ENCODE measurements at regions not wholly inside any gene's neighbourhood (a gene's known extent, or its start where the extent isn't known, plus 50 kb on each side); places are given as distances from the start of the nearest gene placed in this dataset.
"Not testable (repeated sequence)": the region's sequence is repeated elsewhere in the genome, so short reads cannot be mapped to it uniquely, and the experiment has no call there.

- Histone ChIP-seq H3K4me1 (no peaks in the 10 kb centered on the region), H3K36me3 (no peaks in the 10 kb centered on the region), H3K27ac (no peak overlapping the region), H3K9me3 (no peaks in the 10 kb centered on the region), H3K27me3 (no peaks in the 10 kb centered on the region), H3K4me3 (no peak overlapping the region)
- DNase-seq (ENCODE audit: extremely low spot score in 2 of 2), result no peak
- TF ChIP-seq POLR2A (IDR thresholded peaks at IDR 0.05) (no peak), CTCF (IDR thresholded peaks at IDR 0.05) (no peak), POLR2AphosphoS5 (IDR thresholded peaks at IDR 0.05; ENCODE audit: insufficient read depth in 1 of 2, low read depth in 1 of 2) (no peak)
- intact Hi-C loops (cut with DNase I), result no loop called here
Measured at GRCh38 chr10:3374914-3375313, 202.3 kb upstream of the PITRM1 start.

DNA sequence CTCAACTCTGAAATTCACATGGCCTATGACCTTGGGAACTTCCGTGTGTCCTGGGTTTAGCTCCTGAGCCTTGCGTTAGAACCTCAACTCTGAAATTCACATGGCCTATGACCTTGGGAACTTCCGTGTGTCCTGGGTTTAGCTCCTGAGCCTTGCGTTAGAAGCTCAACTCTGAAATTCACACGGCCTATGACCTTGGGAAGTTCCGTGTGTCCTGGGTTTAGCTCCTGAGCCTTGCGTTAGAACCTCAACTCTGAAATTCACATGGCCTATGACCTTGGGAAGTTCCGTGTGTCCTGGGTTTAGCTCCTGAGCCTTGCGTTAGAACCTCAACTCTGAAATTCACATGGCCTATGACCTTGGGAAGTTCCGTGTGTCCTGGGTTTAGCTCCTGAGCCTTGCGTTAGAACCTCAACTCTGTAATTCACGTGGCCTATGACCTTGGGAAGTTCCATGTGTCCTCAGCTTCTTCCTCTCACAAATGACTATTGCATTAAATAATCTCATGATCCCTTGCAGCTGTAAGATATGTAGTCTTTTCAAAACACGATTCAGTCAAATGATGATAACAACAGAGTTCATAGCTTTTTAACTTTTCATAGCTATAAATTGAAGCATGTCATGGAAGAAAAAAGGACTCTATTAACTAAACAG, 200.9 kb upstream of the PITRM1 start:
- H3K27ac ChIP-seq; H3K9me3 ChIP-seq; H3K4me3 ChIP-seq; H3K27me3 ChIP-seq; H3K4me1 ChIP-seq; intact Hi-C loops (cut with DNase I); DNase-seq (ENCODE audit: extremely low spot score in 2 of 2); H3K36me3 ChIP-seq: not testable (repeated sequence)

DNA sequence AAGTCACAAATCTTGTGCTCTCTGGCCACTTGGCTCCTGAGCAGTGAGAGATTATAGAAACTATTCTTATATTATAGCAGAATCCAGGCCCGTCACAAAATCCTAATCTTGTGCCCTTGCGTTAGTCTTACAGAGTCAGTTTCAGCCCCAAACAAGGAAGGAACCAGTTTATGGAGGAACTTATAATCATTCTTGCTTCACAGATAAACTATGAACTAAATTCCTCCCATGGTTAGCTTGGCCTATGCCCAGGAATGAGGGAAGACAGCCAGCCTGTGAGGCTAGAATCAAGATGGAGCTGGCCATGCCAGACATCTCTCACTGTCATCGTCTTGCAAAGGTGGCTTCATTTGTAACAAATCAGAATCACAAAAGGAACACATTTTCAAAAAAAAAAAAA, 199.7 kb upstream of the PITRM1 start:
- Histone ChIP-seq H3K27me3 (no peaks in the 10 kb centered on the region), H3K4me3 (no peak overlapping the region), H3K36me3 (no peaks in the 10 kb centered on the region), H3K4me1 (no peaks in the 10 kb centered on the region), H3K27ac (no peak overlapping the region), H3K9me3 (no peaks in the 10 kb centered on the region)
- no peak for DNase-seq (ENCODE audit: extremely low spot score in 2 of 2)
- no peak for TF ChIP-seq POLR2AphosphoS5 (IDR thresholded peaks at IDR 0.05; ENCODE audit: insufficient read depth in 1 of 2, low read depth in 1 of 2)
- TF ChIP-seq CTCF (IDR thresholded peaks at IDR 0.05), result no peak
- TF ChIP-seq POLR2A (IDR thresholded peaks at IDR 0.05), result no peak
- intact Hi-C loops (cut with DNase I), result no loop called here

DNA sequence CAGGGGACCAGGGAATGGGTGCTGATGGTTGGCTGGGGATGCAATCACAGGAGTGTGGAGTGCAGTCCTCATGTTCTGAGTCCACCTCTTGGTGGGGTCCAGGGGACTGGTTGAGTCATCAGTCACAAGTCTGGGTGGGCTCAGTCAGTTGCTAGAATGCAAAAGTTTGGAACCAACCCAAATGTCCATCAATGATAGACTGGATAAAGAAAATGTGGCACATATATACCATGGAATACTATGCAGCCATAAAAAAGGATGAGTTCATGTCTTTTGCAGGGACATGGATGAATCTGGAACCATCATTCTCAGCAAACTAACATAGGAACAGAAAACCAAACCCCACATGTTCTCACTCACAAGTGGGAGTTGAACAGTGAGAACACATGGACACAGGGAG, 199.0 kb upstream of the PITRM1 start:
- H3K36me3 ChIP-seq; H3K4me1 ChIP-seq; H3K27me3 ChIP-seq; H3K9me3 ChIP-seq; H3K4me3 ChIP-seq; H3K27ac ChIP-seq; intact Hi-C loops (cut with DNase I); DNase-seq (ENCODE audit: extremely low spot score in 2 of 2): not testable (repeated sequence)

- Histone ChIP-seq H3K27ac (no peak overlapping the region), H3K36me3 (no peaks in the 10 kb centered on the region), H3K4me1 (no peaks in the 10 kb centered on the region), H3K9me3 (no peaks in the 10 kb centered on the region), H3K27me3 (no peaks in the 10 kb centered on the region), H3K4me3 (no peak overlapping the region)
- TF ChIP-seq CTCF (IDR thresholded peaks at IDR 0.05) (no peak), POLR2A (IDR thresholded peaks at IDR 0.05) (no peak), POLR2AphosphoS5 (IDR thresholded peaks at IDR 0.05; ENCODE audit: insufficient read depth in 1 of 2, low read depth in 1 of 2) (no peak)
- intact Hi-C loops (cut with DNase I), result no loop called here
- no peak for DNase-seq (ENCODE audit: extremely low spot score in 2 of 2)
Measured at GRCh38 chr10:3366735-3367405, 194.3 kb upstream of the PITRM1 start.

- TF ChIP-seq CTCF (IDR thresholded peaks at IDR 0.05) (no peak), POLR2AphosphoS5 (IDR thresholded peaks at IDR 0.05; ENCODE audit: insufficient read depth in 1 of 2, low read depth in 1 of 2) (no peak), POLR2A (IDR thresholded peaks at IDR 0.05) (no peak)
- no peak for DNase-seq (ENCODE audit: extremely low spot score in 2 of 2)
- H3K27me3 ChIP-seq, result no peaks in the 10 kb centered on the region
- no peaks in the 10 kb centered on the region for H3K4me1 ChIP-seq
- H3K36me3 ChIP-seq, result no peaks in the 10 kb centered on the region
- no peaks in the 10 kb centered on the region for H3K9me3 ChIP-seq
- H3K27ac ChIP-seq, result no peak overlapping the region
- H3K4me3 ChIP-seq, result no peak overlapping the region
- intact Hi-C loops (cut with DNase I), result no loop called here
Measured at GRCh38 chr10:3366043-3366442, 193.5 kb upstream of the PITRM1 start.

Measured in vagina (tissue), 2 donors.